ENCODE measurements at regions not wholly inside any gene's neighbourhood (a gene's known extent, or its start where the extent isn't known, plus 50 kb on each side); places are given as distances from the start of the nearest gene placed in this dataset.

- no peak for TF ChIP-seq PBX3 (CRISPR knock-in tag; IDR thresholded peaks at IDR 0.05)
- no peak for TF ChIP-seq CTCF (tag by site-specific recombination; IDR thresholded peaks at IDR 0.05)
- no peak for TF ChIP-seq ZNF530 (tag by site-specific recombination; IDR thresholded peaks at IDR 0.05; ENCODE audit: low read depth)
- TF ChIP-seq ZBTB8A (tag by site-specific recombination; IDR thresholded peaks at IDR 0.05), result no peak
- no peak for TF ChIP-seq ZNF350 (tag by site-specific recombination; IDR thresholded peaks at IDR 0.05)
- TF ChIP-seq ZNF138 (tag by site-specific recombination; IDR thresholded peaks at IDR 0.05; ENCODE audit: borderline replicate concordance), result no peak
- no peak for TF ChIP-seq ZNF239 (tag by site-specific recombination; IDR thresholded peaks at IDR 0.05)
- no peak for TF ChIP-seq ZXDB (tag by site-specific recombination; IDR thresholded peaks at IDR 0.05)
- no peak for TF ChIP-seq ZNF394 (tag by site-specific recombination; IDR thresholded peaks at IDR 0.05; ENCODE audit: borderline replicate concordance)
- TF ChIP-seq SP2 (tag by site-specific recombination; IDR thresholded peaks at IDR 0.05), result no peak
- no peak for TF ChIP-seq ZBTB21 (tag by site-specific recombination; IDR thresholded peaks at IDR 0.05)
- no peak for TF ChIP-seq ZNF785 (tag by site-specific recombination; IDR thresholded peaks at IDR 0.05)
Observed at GRCh38 chr3:89679686-89680085, 572.3 kb downstream of the EPHA3 start.

Measured in HEK293 (cell line).